ENCODE measurements at regions not wholly inside any gene's neighbourhood (a gene's known extent, or its start where the extent isn't known, plus 50 kb on each side); places are given as distances from the start of the nearest gene placed in this dataset.

GRCh38 chr4:64551125-64551524 is 141.9 kb upstream of the TECRL start:
- TF ChIP-seq BHLHE40 (IDR thresholded peaks at IDR 0.05; ENCODE audit: low read depth, low read length) (no peak), MAFK (IDR thresholded peaks at IDR 0.05; ENCODE audit: low read depth, low read length) (no peak)
- Histone ChIP-seq H2BK120ac (ENCODE audit: low read depth, low read length) (no peak overlapping the region), H2BK5ac (ENCODE audit: low read depth, low read length, poor library complexity, severe bottlenecking) (no peak overlapping the region), H3K56ac (ENCODE audit: extremely low read depth, insufficient read depth, low read length) (no peak overlapping the region), H3K36me3 (ENCODE audit: control insufficient read depth, insufficient read depth, low read length) (no peaks in the 10 kb centered on the region), H3K27ac (ENCODE audit: insufficient read depth, low read length) (no peak overlapping the region), H3K18ac (ENCODE audit: low read depth, low read length) (no peak overlapping the region), H3K4ac (ENCODE audit: low read depth, low read length) (no peak overlapping the region), H3K4me1 (ENCODE audit: control insufficient read depth, insufficient read depth, low read length) (no peaks in the 10 kb centered on the region), H3K9ac (ENCODE audit: low read depth, low read length) (no peak overlapping the region), H3K79me1 (ENCODE audit: low read depth in 1 of 2, low read length in 2 of 2) (no peaks in the 10 kb centered on the region), H3K9me1 (ENCODE audit: insufficient read depth, low read length) (no peaks in the 10 kb centered on the region), H3K27me3 (ENCODE audit: control insufficient read depth, insufficient read depth, low read length) (no peaks in the 10 kb centered on the region), H2AFZ (replicated peaks; ENCODE audit: low read length, poor library complexity) (no peak overlapping the region), H4K5ac (ENCODE audit: low read depth, low read length) (no peak overlapping the region), H3K14ac (replicated peaks; ENCODE audit: low read depth, low read length) (no peak overlapping the region), H3K9me3 (ENCODE audit: control insufficient read depth, insufficient read depth, low read length) (no peaks in the 10 kb centered on the region; the same call in 1 of the 2 replicates), H2BK20ac (ENCODE audit: low read depth, low read length) (no peak overlapping the region), H3K23ac (ENCODE audit: low read depth, low read length) (no peak overlapping the region), H2AK5ac (ENCODE audit: low read depth, low read length) (no peak overlapping the region), H3K4me3 (ENCODE audit: insufficient read depth, low read depth, low read length) (no peak overlapping the region), H4K8ac (ENCODE audit: low read depth in 2 of 2, low read length in 2 of 2) (no peak overlapping the region), H3K4me2 (ENCODE audit: low read depth, low read length) (no peak overlapping the region), H2BK15ac (ENCODE audit: low read depth, low read length) (no peak overlapping the region), H2AK9ac (replicated peaks; ENCODE audit: low read depth, low read length, poor library complexity) (no peak overlapping the region), H4K91ac (ENCODE audit: insufficient read depth, low read depth, low read length) (no peak overlapping the region), H4K20me1 (ENCODE audit: insufficient read depth, low read length) (no peaks in the 10 kb centered on the region)
- ATAC-seq (ENCODE audit: low read depth), result no peak
- no TSS peak for BruUV-seq (replicated peaks)
- dilution Hi-C loops (cut with HindIII; ENCODE audit: low sequenced_read_pairs, unreplicated experiment) (no loop called here), intact Hi-C loops (cut with micrococcal nuclease) (no loop called here), in situ Hi-C loops (cut with MboI; ENCODE audit: low sequenced_read_pairs) (no loop called here)
- no peak for DNase-seq
- ChIA-PET CTCF (interaction anchor here (1.0 kb wide), 1 partner anchor 12 kb away, joined by 4 read pairs; no protein-coding TSS in a partner anchor), POLR2A (ENCODE audit: unreplicated experiment) (no interaction called here)

All from IMR-90 (cell line).